ENCODE measurements at regions not wholly inside any gene's neighbourhood (a gene's known extent, or its start where the extent isn't known, plus 50 kb on each side); places are given as distances from the start of the nearest gene placed in this dataset.

- TF ChIP-seq, protein P1, sequence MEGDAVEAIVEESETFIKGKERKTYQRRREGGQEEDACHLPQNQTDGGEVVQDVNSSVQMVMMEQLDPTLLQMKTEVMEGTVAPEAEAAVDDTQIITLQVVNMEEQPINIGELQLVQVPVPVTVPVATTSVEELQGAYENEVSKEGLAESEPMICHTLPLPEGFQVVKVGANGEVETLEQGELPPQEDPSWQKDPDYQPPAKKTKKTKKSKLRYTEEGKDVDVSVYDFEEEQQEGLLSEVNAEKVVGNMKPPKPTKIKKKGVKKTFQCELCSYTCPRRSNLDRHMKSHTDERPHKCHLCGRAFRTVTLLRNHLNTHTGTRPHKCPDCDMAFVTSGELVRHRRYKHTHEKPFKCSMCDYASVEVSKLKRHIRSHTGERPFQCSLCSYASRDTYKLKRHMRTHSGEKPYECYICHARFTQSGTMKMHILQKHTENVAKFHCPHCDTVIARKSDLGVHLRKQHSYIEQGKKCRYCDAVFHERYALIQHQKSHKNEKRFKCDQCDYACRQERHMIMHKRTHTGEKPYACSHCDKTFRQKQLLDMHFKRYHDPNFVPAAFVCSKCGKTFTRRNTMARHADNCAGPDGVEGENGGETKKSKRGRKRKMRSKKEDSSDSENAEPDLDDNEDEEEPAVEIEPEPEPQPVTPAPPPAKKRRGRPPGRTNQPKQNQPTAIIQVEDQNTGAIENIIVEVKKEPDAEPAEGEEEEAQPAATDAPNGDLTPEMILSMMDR (IDR thresholded peaks at IDR 0.05; ENCODE audit: poor library complexity): no peak
- no peak for TF ChIP-seq EZH2 (IDR thresholded peaks at IDR 0.05; ENCODE audit: borderline replicate concordance)
Measured at GRCh38 chr4:31175242-31175910, 455.2 kb downstream of the PCDH7 start.
